HCT116 (cell line): ENCODE measurements at regions not wholly inside any gene's neighbourhood (a gene's known extent, or its start where the extent isn't known, plus 50 kb on each side); places are given as distances from the start of the nearest gene placed in this dataset.

ENCODE experiments used
- ATAC-seq: fragments of 200-7000 bp; cut with Tn5 transposase; 2 replicates; pipeline ENCODE4 v1.9.1; 2020; ENCODE audit warnings: mild to moderate bottlenecking, moderate library complexity
- BruUV-seq: library from RNA; stranded (reverse); fragments of 400-500 nt; replicated peaks from 2 replicates; lab custom pipeline; 2021; lab: Mats Ljungman, UMichigan
- CTCF ChIA-PET: fragments of 300-600 bp; sonication (Branson Sonifier 250); formaldehyde crosslinking; loops from one replicate; lab custom pipeline; 2021; ENCODE audit warnings: antibody characterized with exemption; lab: Charles Lee
- POLR2A ChIA-PET: fragments of 300-600, 350-600 bp; sonication (Branson Sonifier 250); formaldehyde crosslinking; loops from one replicate; lab custom pipeline; 2021; ENCODE audit warnings: antibody characterized with exemption; lab: Charles Lee
- RAD21 ChIA-PET, 2 experiments: fragments of 300-600 bp; sonication (Branson Sonifier 250); formaldehyde crosslinking; loops; one replicate each; lab custom pipeline; 2023; ENCODE audit warnings: low total read pairs in 2 of 2; ENCODE audit not compliant: uncharacterized antibody in 2 of 2, unreplicated experiment in 2 of 2, low non-redundant PET in 1 of 2; lab: Charles Lee
- DNase-seq: peaks from one replicate; pipeline ENCODE4 v3.0.0-alpha.2; 2010; ENCODE audit warnings: low read depth, low spot score
- H2AFZ ChIP-seq: fragments of 200-600 bp; shearing (Covaris generic), sonication (generic); 2 replicates; pipeline ENCODE4 v1.6.1; 2017; ENCODE audit warnings: low read depth, mixed run types, mixed read lengths, antibody characterized with exemption, low read length; ENCODE audit not compliant: poor library complexity, severe bottlenecking
- H3K27ac ChIP-seq: 2 replicates; pipeline ENCODE4 v1.5.1; 2012; ENCODE audit warnings: low read depth, low read length
- H3K27me3 ChIP-seq: fragments of 200-600 bp; sonication (generic); 2 replicates; pipeline ENCODE4 v1.6.1; 2016; ENCODE audit warnings: mixed run types, low read length, mixed read lengths; ENCODE audit not compliant: insufficient read depth
- H3K36me3 ChIP-seq, 2 experiments: fragments of 200-500 bp in 1 of 2; fragments of 200-600 bp in 1 of 2; sonication (Bioruptor generic) in 1 of 2; sonication (generic) in 1 of 2; 2 replicates each; pipeline versions ENCODE4 v1.5.1 to v1.6.1; 2014 to 2016; ENCODE audit warnings: low read length in 2 of 2, inconsistent platforms in 1 of 2, mixed read lengths in 1 of 2, mixed run types in 1 of 2; ENCODE audit not compliant: insufficient read depth in 2 of 2, control insufficient read depth in 1 of 2
- H3K4me1 ChIP-seq, 2 experiments: fragments of 200-600 bp in 1 of 2; sonication (generic) in 1 of 2; 2 replicates each; pipeline versions ENCODE4 v1.5.1 to v1.6.1; 2012 to 2017; ENCODE audit warnings: low read length in 2 of 2, inconsistent platforms in 1 of 2, mild to moderate bottlenecking in 1 of 2, mixed read lengths in 1 of 2, mixed run types in 1 of 2, moderate library complexity in 1 of 2; ENCODE audit not compliant: insufficient read depth in 2 of 2, control insufficient read depth in 1 of 2
- H3K4me2 ChIP-seq: fragments of 200-600 bp; sonication (generic); 2 replicates; pipeline ENCODE4 v1.6.1; 2017; ENCODE audit warnings: mixed run types, low read length, mixed read lengths
- H3K4me3 ChIP-seq, 2 experiments: fragments of 200-600 bp in 1 of 2; sonication (generic) in 1 of 2; replicated peaks in 1 of 2; 2 replicates each; pipeline ENCODE4 v1.5.1; 2011 to 2016; ENCODE audit warnings: low read length in 2 of 2, control low read depth in 1 of 2, low read depth in 1 of 2, mild to moderate bottlenecking in 1 of 2, mixed read lengths in 1 of 2, mixed run types in 1 of 2
- H3K79me2 ChIP-seq: fragments of 200-600 bp; sonication (generic); 2 replicates; pipeline ENCODE4 v1.6.1; 2017; ENCODE audit warnings: mild to moderate bottlenecking, mixed run types, low read length, moderate library complexity, mixed read lengths; ENCODE audit not compliant: insufficient read depth
- H3K9ac ChIP-seq: fragments of 200-600 bp; sonication (generic); 2 replicates; pipeline ENCODE4 v1.6.1; 2016; ENCODE audit warnings: low read length, mixed read lengths
- H3K9me2 ChIP-seq: fragments of 200-600 bp; sonication (generic), shearing (Covaris generic); 2 replicates; pipeline ENCODE4 v1.6.1; 2017; ENCODE audit warnings: mixed run types, mild to moderate bottlenecking, moderate library complexity; ENCODE audit not compliant: insufficient read depth
- H3K9me3 ChIP-seq, 2 experiments: fragments of 200-500 bp in 1 of 2; fragments of 200-600 bp in 1 of 2; sonication (Bioruptor generic) in 1 of 2; sonication (generic) in 1 of 2; 2 replicates each; pipeline ENCODE4 v1.6.1; 2014 to 2017; ENCODE audit warnings: low read length in 2 of 2, mixed read lengths in 2 of 2, inconsistent platforms in 1 of 2, low read depth in 1 of 2, mild to moderate bottlenecking in 1 of 2, mixed run types in 1 of 2, moderate library complexity in 1 of 2; ENCODE audit not compliant: control insufficient read depth in 1 of 2, insufficient read depth in 1 of 2
- H4K20me1 ChIP-seq: fragments of 200-600 bp; sonication (generic), shearing (Covaris generic); 2 replicates; pipeline ENCODE4 v1.6.1; 2017; ENCODE audit warnings: mixed run types, mild to moderate bottlenecking, moderate library complexity; ENCODE audit not compliant: insufficient read depth
- EGR1 ChIP-seq: IDR thresholded peaks from 2 replicates; pipeline ENCODE4 v1.6.1; 2012; ENCODE audit warnings: low read depth
- ELF1 ChIP-seq: IDR thresholded peaks from 2 replicates; pipeline ENCODE4 v1.6.1; 2012; ENCODE audit warnings: low read depth, borderline replicate concordance
- EZH2phosphoT487 ChIP-seq: fragments of 200-600 bp; IDR thresholded peaks from 2 replicates; pipeline ENCODE4 v1.6.1; 2018; ENCODE audit warnings: antibody characterized with exemption, borderline replicate concordance
- RAD21 ChIP-seq: IDR thresholded peaks from 2 replicates; pipeline ENCODE4 v1.6.1; 2012; ENCODE audit warnings: low read depth, mild to moderate bottlenecking
- SIN3A ChIP-seq: IDR thresholded peaks from 2 replicates; pipeline ENCODE4 v1.6.1; 2012; ENCODE audit warnings: low read depth
- SP1 ChIP-seq: IDR thresholded peaks from 2 replicates; pipeline ENCODE4 v1.6.1; 2012; ENCODE audit warnings: low read depth
- SRF ChIP-seq: IDR thresholded peaks from 2 replicates; pipeline ENCODE4 v1.6.1; 2012; ENCODE audit warnings: low read depth
- ZFX ChIP-seq: fragments of 450-650 bp; IDR thresholded peaks from 2 replicates; pipeline ENCODE4 v1.6.1; 2017
- ZNF274 ChIP-seq: fragments of 200-500 bp; sonication (Bioruptor generic); IDR thresholded peaks from 2 replicates; pipeline ENCODE4 v1.6.1; 2014; ENCODE audit warnings: mild to moderate bottlenecking, low read depth, low read length, inconsistent platforms
- intact Hi-C: fragments of 100-400 bp; cut with micrococcal nuclease; formaldehyde crosslinking; loops from 2 replicates; pipeline ENCODE4 v1.10.0; 2022
- TF ChIP-seq, protein P1 (sequence below), 3 experiments: fragments of 200-600 bp in 1 of 3; sonication (generic) in 1 of 3; IDR thresholded peaks in 2 of 3; conservative IDR thresholded peaks in 1 of 3; 2 replicates each; pipeline ENCODE4 v1.5.1; 2012 to 2017; ENCODE audit warnings: low read depth in 2 of 3, low read length in 2 of 3, antibody characterized with exemption in 1 of 3, borderline replicate concordance in 1 of 3, control low read depth in 1 of 3, mild to moderate bottlenecking in 1 of 3, mixed read lengths in 1 of 3, mixed run types in 1 of 3, moderate library complexity in 1 of 3; ENCODE audit not compliant: insufficient read depth in 1 of 3
- TF ChIP-seq, protein P2 (sequence below): IDR thresholded peaks from 2 replicates; pipeline ENCODE4 v1.6.1; 2012
- TF ChIP-seq, protein P3 (sequence below): IDR thresholded peaks from 2 replicates; pipeline ENCODE4 v1.6.1; 2012; ENCODE audit warnings: low read depth

DNA sequence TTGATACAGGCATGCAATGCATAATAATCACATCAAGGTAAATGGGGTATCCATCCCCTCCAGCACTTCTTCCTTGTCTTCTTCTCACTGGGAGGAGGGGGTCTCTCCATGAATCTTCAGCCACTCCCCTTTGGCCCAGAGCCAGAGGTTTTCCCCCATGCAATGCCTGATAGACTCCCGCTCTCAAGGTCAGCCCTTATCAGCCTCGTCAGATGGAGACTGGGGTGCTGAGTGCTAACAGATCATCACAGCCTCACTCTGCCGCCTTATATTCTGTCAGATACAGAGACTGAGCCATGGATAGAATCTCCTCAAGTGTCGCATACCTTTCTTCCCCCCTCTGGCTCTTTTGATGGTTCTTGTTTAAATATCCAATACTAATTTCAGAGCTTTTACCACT lies 503.1 kb downstream of the AACS start:
- ATAC-seq = no peak
- ChIA-PET RAD21 (no interaction called here), CTCF (no interaction called here), POLR2A (no interaction called here)
- DNase-seq = no peak
- H3K4me3 ChIP-seq = no peak overlapping the region
- no peaks in the 10 kb centered on the region for H3K9me2 ChIP-seq
- H3K36me3 ChIP-seq = no peaks in the 10 kb centered on the region
- H3K79me2 ChIP-seq = no peaks in the 10 kb centered on the region
- H3K4me2 ChIP-seq = no peak overlapping the region
- H2AFZ ChIP-seq = no peak overlapping the region
- no TSS peak for BruUV-seq
- H3K27ac ChIP-seq = no peak overlapping the region
- no peak overlapping the region for H3K9ac ChIP-seq
- intact Hi-C loops = no loop called here
- H3K4me1 ChIP-seq = no peaks in the 10 kb centered on the region
- no peaks in the 10 kb centered on the region for H3K9me3 ChIP-seq
- no peaks in the 10 kb centered on the region for H4K20me1 ChIP-seq
- no peak for TF ChIP-seq SP1
- no peak for TF ChIP-seq ELF1
- no peak for TF ChIP-seq SIN3A
- TF ChIP-seq, protein P1, sequence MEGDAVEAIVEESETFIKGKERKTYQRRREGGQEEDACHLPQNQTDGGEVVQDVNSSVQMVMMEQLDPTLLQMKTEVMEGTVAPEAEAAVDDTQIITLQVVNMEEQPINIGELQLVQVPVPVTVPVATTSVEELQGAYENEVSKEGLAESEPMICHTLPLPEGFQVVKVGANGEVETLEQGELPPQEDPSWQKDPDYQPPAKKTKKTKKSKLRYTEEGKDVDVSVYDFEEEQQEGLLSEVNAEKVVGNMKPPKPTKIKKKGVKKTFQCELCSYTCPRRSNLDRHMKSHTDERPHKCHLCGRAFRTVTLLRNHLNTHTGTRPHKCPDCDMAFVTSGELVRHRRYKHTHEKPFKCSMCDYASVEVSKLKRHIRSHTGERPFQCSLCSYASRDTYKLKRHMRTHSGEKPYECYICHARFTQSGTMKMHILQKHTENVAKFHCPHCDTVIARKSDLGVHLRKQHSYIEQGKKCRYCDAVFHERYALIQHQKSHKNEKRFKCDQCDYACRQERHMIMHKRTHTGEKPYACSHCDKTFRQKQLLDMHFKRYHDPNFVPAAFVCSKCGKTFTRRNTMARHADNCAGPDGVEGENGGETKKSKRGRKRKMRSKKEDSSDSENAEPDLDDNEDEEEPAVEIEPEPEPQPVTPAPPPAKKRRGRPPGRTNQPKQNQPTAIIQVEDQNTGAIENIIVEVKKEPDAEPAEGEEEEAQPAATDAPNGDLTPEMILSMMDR (IDR thresholded peaks at IDR 0.05 in 2 of 3, conservative IDR thresholded peaks at IDR 0.05 in 1 of 3; ENCODE audit: borderline replicate concordance in 1 of 3, insufficient read depth in 1 of 3, low read depth in 2 of 3, low read length in 2 of 3) = no peak
- no peaks in the 10 kb centered on the region for H3K27me3 ChIP-seq

DNA sequence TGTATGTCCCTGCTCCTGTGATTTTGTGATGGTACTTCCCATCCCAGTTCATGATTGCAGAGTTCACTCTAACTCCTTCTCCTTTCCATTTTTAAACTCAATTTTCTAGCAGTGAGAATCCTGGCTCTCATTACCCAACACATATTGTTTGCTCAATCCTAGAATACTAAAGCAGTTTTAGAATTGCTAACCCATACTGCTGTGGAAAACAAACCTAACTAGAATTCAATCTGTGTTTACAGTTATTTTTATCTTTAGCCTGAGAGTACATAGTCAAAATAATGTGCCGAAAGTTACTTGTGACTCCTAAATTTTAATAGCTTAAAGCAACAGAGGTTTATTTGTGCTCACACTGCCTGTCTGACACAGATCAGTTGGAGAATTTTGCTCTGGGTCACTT lies 508.0 kb downstream of the AACS start:
- RAD21 ChIA-PET = no interaction called here
- H3K4me1 ChIP-seq = no peaks in the 10 kb centered on the region
- no peaks in the 10 kb centered on the region for H3K79me2 ChIP-seq
- TF ChIP-seq, protein P2, sequence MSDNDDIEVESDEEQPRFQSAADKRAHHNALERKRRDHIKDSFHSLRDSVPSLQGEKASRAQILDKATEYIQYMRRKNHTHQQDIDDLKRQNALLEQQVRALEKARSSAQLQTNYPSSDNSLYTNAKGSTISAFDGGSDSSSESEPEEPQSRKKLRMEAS = no peak
- TF ChIP-seq, protein P3, sequence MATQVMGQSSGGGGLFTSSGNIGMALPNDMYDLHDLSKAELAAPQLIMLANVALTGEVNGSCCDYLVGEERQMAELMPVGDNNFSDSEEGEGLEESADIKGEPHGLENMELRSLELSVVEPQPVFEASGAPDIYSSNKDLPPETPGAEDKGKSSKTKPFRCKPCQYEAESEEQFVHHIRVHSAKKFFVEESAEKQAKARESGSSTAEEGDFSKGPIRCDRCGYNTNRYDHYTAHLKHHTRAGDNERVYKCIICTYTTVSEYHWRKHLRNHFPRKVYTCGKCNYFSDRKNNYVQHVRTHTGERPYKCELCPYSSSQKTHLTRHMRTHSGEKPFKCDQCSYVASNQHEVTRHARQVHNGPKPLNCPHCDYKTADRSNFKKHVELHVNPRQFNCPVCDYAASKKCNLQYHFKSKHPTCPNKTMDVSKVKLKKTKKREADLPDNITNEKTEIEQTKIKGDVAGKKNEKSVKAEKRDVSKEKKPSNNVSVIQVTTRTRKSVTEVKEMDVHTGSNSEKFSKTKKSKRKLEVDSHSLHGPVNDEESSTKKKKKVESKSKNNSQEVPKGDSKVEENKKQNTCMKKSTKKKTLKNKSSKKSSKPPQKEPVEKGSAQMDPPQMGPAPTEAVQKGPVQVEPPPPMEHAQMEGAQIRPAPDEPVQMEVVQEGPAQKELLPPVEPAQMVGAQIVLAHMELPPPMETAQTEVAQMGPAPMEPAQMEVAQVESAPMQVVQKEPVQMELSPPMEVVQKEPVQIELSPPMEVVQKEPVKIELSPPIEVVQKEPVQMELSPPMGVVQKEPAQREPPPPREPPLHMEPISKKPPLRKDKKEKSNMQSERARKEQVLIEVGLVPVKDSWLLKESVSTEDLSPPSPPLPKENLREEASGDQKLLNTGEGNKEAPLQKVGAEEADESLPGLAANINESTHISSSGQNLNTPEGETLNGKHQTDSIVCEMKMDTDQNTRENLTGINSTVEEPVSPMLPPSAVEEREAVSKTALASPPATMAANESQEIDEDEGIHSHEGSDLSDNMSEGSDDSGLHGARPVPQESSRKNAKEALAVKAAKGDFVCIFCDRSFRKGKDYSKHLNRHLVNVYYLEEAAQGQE = no peak
- TF ChIP-seq EGR1 (no peak), ZFX (no peak), SRF (no peak), EZH2phosphoT487 (no peak), RAD21 (no peak), SIN3A (no peak), ZNF274 (no peak), ELF1 (no peak)
- POLR2A ChIA-PET = no interaction called here
- no peak overlapping the region for H3K4me3 ChIP-seq
- no peaks in the 10 kb centered on the region for H4K20me1 ChIP-seq
- no peak overlapping the region for H3K27ac ChIP-seq
- no peaks in the 10 kb centered on the region for H3K36me3 ChIP-seq
- CTCF ChIA-PET = no interaction called here
- H3K9ac ChIP-seq = no peak overlapping the region
- H3K27me3 ChIP-seq = no peaks in the 10 kb centered on the region
- intact Hi-C loops = no loop called here
- no peak for DNase-seq
- no peak for ATAC-seq
- no TSS peak for BruUV-seq
- no peak overlapping the region for H2AFZ ChIP-seq
- no peaks in the 10 kb centered on the region for H3K9me3 ChIP-seq
- no peaks in the 10 kb centered on the region for H3K9me2 ChIP-seq
- no peak overlapping the region for H3K4me2 ChIP-seq
